ENCODE measurements at regions not wholly inside any gene's neighbourhood (a gene's known extent, or its start where the extent isn't known, plus 50 kb on each side); places are given as distances from the start of the nearest gene placed in this dataset.

GRCh38 chr13:60788156-60788829 lies 391.3 kb downstream of the TDRD3 start:
- no peak overlapping the region for H3K4me3 ChIP-seq (ENCODE audit: low read depth, low read length)
- no peak for TF ChIP-seq CTCF (IDR thresholded peaks at IDR 0.05; ENCODE audit: insufficient read depth, low read length, missing control alignments)
- ChIA-PET POLR2A (no interaction called here), CTCF (no interaction called here)
- no peak for DNase-seq (ENCODE audit: low read depth, low spot score)

GRCh38 chr13:60787083-60787482 lies 390.1 kb downstream of the TDRD3 start:
- ChIA-PET CTCF (no interaction called here), POLR2A (no interaction called here)
- no peak overlapping the region for H3K4me3 ChIP-seq (ENCODE audit: low read depth, low read length)
- TF ChIP-seq CTCF (IDR thresholded peaks at IDR 0.05; ENCODE audit: insufficient read depth, low read length, missing control alignments): no peak
- no peak for DNase-seq (ENCODE audit: low read depth, low spot score)

- no peak for DNase-seq (ENCODE audit: low read depth, low spot score)
- no peak for TF ChIP-seq CTCF (IDR thresholded peaks at IDR 0.05; ENCODE audit: insufficient read depth, low read length, missing control alignments)
- H3K4me3 ChIP-seq (ENCODE audit: low read depth, low read length): no peak overlapping the region
- CTCF ChIA-PET: no interaction called here
- POLR2A ChIA-PET: no interaction called here
Measured at GRCh38 chr13:60772726-60773125, 375.7 kb downstream of the TDRD3 start.

GRCh38 chr13:60765700-60766411 lies 368.8 kb downstream of the TDRD3 start:
- CTCF ChIA-PET: no interaction called here
- POLR2A ChIA-PET: no interaction called here
- no peak for TF ChIP-seq CTCF (IDR thresholded peaks at IDR 0.05; ENCODE audit: insufficient read depth, low read length, missing control alignments)
- no peak overlapping the region for H3K4me3 ChIP-seq (ENCODE audit: low read depth, low read length)
- no peak for DNase-seq (ENCODE audit: low read depth, low spot score)

DNA sequence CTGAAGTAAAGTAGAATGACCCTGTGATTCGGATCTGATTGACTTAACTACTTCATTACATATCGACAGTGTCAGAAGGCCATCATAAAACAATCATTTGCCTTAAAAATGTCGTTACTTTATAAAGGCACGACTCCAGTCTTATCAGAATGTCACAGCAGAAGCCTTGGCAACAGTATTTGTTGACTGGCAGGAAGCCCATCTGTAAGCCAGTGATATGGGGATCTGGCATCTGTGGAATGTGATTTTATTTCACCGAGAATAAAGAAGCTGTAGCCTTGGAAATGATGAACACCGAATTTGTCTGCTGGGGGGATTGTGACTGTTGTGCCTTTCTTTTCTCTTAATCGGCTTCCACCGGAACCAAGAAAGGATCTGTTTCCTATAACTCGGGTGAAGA lies 362.5 kb downstream of the TDRD3 start:
- no peak overlapping the region for H3K4me3 ChIP-seq (ENCODE audit: low read depth, low read length)
- TF ChIP-seq CTCF (IDR thresholded peaks at IDR 0.05; ENCODE audit: insufficient read depth, low read length, missing control alignments): no peak
- ChIA-PET POLR2A (no interaction called here), CTCF (no interaction called here)
- no peak for DNase-seq (ENCODE audit: low read depth, low spot score)

DNA sequence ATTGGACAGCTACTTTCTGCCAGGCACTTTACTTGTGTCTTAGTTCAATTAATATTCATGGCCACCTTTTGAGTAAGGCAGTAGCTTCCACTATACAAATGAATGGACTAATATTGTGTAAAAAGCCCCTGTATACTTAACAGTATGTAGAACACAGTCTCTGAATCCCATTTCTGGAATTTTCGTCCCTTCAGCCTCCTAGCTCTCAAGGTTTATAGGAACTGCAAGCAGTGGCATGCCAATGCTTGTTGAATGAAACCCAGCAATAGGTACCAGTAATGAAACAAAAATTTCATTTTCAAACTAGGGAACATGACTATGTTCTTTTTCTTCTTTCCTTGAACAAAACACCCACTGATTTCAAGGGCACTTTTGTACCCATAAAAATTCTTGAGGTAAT lies 361.6 kb downstream of the TDRD3 start:
- H3K4me3 ChIP-seq (ENCODE audit: low read depth, low read length): no peak overlapping the region
- no peak for TF ChIP-seq CTCF (IDR thresholded peaks at IDR 0.05; ENCODE audit: insufficient read depth, low read length, missing control alignments)
- ChIA-PET CTCF (no interaction called here), POLR2A (no interaction called here)
- no peak for DNase-seq (ENCODE audit: low read depth, low spot score)

Data from AG04449 (cell line).